ENCODE measurements at regions not wholly inside any gene's neighbourhood (a gene's known extent, or its start where the extent isn't known, plus 50 kb on each side); places are given as distances from the start of the nearest gene placed in this dataset.
A peak's percentile ranks its signal among the peaks of the same experiment; 100 is the strongest.

- no peak for TF ChIP-seq POLR2A (IDR thresholded peaks at IDR 0.05; ENCODE audit: low read depth, low read length)
- FAIRE-seq, result no peak
- DNase-seq (ENCODE audit: insufficient read length, low spot score), result peak; percentile 82
These were observed 268.2 kb downstream of the CDC5L start for GRCh38 chr6:44655412-44656342.

- no peak for TF ChIP-seq POLR2A (IDR thresholded peaks at IDR 0.05; ENCODE audit: low read depth, low read length)
- DNase-seq (ENCODE audit: insufficient read length, low spot score) (no peak), FAIRE-seq (no peak)
These were observed 269.2 kb downstream of the CDC5L start for GRCh38 chr6:44656691-44657090.

- no peak for TF ChIP-seq POLR2A (IDR thresholded peaks at IDR 0.05; ENCODE audit: low read depth, low read length)
- no peak for FAIRE-seq
- no peak for DNase-seq (ENCODE audit: insufficient read length, low spot score)
These were observed 269.8 kb downstream of the CDC5L start for GRCh38 chr6:44657206-44657819.

- no peak for TF ChIP-seq POLR2A (IDR thresholded peaks at IDR 0.05; ENCODE audit: low read depth, low read length)
- FAIRE-seq, result no peak
- DNase-seq (ENCODE audit: insufficient read length, low spot score), result no peak
These were observed 271.1 kb downstream of the CDC5L start for GRCh38 chr6:44658571-44658970.

GRCh38 chr6:44659726-44660125, 272.2 kb downstream of the CDC5L start:
- DNase-seq (ENCODE audit: insufficient read length, low spot score), result no peak
- no peak for FAIRE-seq

GRCh38 chr6:44660561-44661220, 273.2 kb downstream of the CDC5L start:
- no peak for DNase-seq (ENCODE audit: insufficient read length, low spot score)
- TF ChIP-seq POLR2A (IDR thresholded peaks at IDR 0.05; ENCODE audit: low read depth, low read length), result no peak
- no peak for FAIRE-seq

More at GRCh38 chr6:44659726-44660125, 272.2 kb downstream of the CDC5L start:
- TF ChIP-seq POLR2A (IDR thresholded peaks at IDR 0.05; ENCODE audit: low read depth, low read length), result no peak

- no peak for DNase-seq (ENCODE audit: insufficient read length, low spot score)
- no peak for FAIRE-seq
These were observed 273.9 kb downstream of the CDC5L start for GRCh38 chr6:44661221-44662008.

GRCh38 chr6:44662461-44663121, 275.1 kb downstream of the CDC5L start:
- no peak for FAIRE-seq
- TF ChIP-seq POLR2A (IDR thresholded peaks at IDR 0.05; ENCODE audit: low read depth, low read length), result no peak
- no peak for DNase-seq (ENCODE audit: insufficient read length, low spot score)

More at GRCh38 chr6:44661221-44662008, 273.9 kb downstream of the CDC5L start:
- no peak for TF ChIP-seq POLR2A (IDR thresholded peaks at IDR 0.05; ENCODE audit: low read depth, low read length)

- FAIRE-seq (no peak), DNase-seq (ENCODE audit: insufficient read length, low spot score) (no peak)
- no peak for TF ChIP-seq POLR2A (IDR thresholded peaks at IDR 0.05; ENCODE audit: low read depth, low read length)
These were observed 276.5 kb downstream of the CDC5L start for GRCh38 chr6:44663860-44664634.

- TF ChIP-seq POLR2A (IDR thresholded peaks at IDR 0.05; ENCODE audit: low read depth, low read length), result no peak
- FAIRE-seq (no peak), DNase-seq (ENCODE audit: insufficient read length, low spot score) (no peak)
These were observed 277.2 kb downstream of the CDC5L start for GRCh38 chr6:44664716-44665115.

GRCh38 chr6:44665143-44665542, 277.6 kb downstream of the CDC5L start:
- no peak for DNase-seq (ENCODE audit: insufficient read length, low spot score)
- no peak for FAIRE-seq
- TF ChIP-seq POLR2A (IDR thresholded peaks at IDR 0.05; ENCODE audit: low read depth, low read length), result no peak

- no peak for DNase-seq (ENCODE audit: insufficient read length, low spot score)
- FAIRE-seq, result no peak
- TF ChIP-seq POLR2A (IDR thresholded peaks at IDR 0.05; ENCODE audit: low read depth, low read length), result no peak
These were observed 278.2 kb downstream of the CDC5L start for GRCh38 chr6:44665683-44666082.
